ENCODE measurements at regions not wholly inside any gene's neighbourhood (a gene's known extent, or its start where the extent isn't known, plus 50 kb on each side); places are given as distances from the start of the nearest gene placed in this dataset.

DNA sequence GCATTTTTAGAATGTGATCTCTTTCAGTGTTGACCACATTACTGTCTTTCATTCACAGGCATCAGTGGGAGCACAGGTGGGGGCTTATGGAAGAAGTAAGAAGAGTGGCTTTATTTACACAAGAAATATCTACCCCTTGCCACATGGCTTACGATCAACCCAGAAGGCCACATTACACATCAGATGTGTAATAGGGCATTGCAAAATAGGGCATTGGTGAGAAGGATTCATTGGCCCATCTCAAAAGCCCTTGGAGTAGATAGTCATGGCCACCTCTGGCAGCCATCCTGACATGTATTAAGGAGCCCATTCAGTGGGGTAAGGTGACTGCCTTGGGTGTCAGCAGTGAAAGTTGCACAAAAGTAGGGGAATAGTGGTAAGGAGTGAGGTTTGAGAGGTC is 97.5 kb downstream of the MAFB start (continued):
- TF ChIP-seq, protein P1, sequence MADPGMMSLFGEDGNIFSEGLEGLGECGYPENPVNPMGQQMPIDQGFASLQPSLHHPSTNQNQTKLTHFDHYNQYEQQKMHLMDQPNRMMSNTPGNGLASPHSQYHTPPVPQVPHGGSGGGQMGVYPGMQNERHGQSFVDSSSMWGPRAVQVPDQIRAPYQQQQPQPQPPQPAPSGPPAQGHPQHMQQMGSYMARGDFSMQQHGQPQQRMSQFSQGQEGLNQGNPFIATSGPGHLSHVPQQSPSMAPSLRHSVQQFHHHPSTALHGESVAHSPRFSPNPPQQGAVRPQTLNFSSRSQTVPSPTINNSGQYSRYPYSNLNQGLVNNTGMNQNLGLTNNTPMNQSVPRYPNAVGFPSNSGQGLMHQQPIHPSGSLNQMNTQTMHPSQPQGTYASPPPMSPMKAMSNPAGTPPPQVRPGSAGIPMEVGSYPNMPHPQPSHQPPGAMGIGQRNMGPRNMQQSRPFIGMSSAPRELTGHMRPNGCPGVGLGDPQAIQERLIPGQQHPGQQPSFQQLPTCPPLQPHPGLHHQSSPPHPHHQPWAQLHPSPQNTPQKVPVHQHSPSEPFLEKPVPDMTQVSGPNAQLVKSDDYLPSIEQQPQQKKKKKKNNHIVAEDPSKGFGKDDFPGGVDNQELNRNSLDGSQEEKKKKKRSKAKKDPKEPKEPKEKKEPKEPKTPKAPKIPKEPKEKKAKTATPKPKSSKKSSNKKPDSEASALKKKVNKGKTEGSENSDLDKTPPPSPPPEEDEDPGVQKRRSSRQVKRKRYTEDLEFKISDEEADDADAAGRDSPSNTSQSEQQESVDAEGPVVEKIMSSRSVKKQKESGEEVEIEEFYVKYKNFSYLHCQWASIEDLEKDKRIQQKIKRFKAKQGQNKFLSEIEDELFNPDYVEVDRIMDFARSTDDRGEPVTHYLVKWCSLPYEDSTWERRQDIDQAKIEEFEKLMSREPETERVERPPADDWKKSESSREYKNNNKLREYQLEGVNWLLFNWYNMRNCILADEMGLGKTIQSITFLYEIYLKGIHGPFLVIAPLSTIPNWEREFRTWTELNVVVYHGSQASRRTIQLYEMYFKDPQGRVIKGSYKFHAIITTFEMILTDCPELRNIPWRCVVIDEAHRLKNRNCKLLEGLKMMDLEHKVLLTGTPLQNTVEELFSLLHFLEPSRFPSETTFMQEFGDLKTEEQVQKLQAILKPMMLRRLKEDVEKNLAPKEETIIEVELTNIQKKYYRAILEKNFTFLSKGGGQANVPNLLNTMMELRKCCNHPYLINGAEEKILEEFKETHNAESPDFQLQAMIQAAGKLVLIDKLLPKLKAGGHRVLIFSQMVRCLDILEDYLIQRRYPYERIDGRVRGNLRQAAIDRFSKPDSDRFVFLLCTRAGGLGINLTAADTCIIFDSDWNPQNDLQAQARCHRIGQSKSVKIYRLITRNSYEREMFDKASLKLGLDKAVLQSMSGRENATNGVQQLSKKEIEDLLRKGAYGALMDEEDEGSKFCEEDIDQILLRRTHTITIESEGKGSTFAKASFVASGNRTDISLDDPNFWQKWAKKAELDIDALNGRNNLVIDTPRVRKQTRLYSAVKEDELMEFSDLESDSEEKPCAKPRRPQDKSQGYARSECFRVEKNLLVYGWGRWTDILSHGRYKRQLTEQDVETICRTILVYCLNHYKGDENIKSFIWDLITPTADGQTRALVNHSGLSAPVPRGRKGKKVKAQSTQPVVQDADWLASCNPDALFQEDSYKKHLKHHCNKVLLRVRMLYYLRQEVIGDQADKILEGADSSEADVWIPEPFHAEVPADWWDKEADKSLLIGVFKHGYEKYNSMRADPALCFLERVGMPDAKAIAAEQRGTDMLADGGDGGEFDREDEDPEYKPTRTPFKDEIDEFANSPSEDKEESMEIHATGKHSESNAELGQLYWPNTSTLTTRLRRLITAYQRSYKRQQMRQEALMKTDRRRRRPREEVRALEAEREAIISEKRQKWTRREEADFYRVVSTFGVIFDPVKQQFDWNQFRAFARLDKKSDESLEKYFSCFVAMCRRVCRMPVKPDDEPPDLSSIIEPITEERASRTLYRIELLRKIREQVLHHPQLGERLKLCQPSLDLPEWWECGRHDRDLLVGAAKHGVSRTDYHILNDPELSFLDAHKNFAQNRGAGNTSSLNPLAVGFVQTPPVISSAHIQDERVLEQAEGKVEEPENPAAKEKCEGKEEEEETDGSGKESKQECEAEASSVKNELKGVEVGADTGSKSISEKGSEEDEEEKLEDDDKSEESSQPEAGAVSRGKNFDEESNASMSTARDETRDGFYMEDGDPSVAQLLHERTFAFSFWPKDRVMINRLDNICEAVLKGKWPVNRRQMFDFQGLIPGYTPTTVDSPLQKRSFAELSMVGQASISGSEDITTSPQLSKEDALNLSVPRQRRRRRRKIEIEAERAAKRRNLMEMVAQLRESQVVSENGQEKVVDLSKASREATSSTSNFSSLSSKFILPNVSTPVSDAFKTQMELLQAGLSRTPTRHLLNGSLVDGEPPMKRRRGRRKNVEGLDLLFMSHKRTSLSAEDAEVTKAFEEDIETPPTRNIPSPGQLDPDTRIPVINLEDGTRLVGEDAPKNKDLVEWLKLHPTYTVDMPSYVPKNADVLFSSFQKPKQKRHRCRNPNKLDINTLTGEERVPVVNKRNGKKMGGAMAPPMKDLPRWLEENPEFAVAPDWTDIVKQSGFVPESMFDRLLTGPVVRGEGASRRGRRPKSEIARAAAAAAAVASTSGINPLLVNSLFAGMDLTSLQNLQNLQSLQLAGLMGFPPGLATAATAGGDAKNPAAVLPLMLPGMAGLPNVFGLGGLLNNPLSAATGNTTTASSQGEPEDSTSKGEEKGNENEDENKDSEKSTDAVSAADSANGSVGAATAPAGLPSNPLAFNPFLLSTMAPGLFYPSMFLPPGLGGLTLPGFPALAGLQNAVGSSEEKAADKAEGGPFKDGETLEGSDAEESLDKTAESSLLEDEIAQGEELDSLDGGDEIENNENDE (IDR thresholded peaks at IDR 0.05; ENCODE audit: insufficient replicate concordance, low read length): no peak
